ENCODE measurements at regions not wholly inside any gene's neighbourhood (a gene's known extent, or its start where the extent isn't known, plus 50 kb on each side); places are given as distances from the start of the nearest gene placed in this dataset.

DNA sequence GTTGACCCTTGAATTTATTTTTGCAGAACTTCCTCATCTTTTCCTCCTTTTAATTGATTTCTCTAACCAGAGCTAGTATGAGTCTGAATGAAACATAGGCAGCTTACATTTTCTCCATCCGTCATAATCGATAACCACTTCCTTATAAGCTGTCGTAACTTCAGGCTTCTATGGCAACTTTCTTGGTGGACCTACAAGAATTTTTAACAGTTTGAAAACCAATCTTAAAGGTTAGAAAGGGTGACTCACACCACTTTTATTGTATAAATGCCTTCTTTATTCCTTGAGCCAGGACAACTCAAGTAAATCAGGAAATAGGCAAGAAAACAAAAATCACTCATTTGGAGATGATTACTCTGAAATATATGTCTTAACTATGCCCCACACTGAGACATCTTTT, 105.7 kb upstream of the KL start:
- no peak for DNase-seq (ENCODE audit: low read depth in 2 of 2)

DNA sequence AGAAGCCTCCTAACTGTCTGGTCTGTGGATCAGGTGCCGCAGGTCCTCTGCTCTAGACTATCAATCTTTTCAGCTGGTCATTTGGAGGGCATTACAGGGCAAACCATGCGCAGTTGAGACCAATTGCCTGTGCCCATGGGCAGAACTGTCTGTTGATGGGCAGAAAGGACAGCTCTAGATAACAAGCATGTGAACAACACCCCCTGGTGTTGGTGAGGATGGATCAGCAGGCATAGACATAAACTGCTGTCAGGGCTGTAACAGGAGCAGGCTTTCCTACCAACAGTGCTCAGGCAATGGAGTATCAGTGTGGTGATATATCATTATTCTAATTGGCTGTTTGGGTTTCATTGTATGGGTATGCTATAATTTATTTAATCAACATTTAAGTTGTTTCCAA, 104.7 kb upstream of the KL start:
- DNase-seq (ENCODE audit: low read depth in 2 of 2), result no peak

DNA sequence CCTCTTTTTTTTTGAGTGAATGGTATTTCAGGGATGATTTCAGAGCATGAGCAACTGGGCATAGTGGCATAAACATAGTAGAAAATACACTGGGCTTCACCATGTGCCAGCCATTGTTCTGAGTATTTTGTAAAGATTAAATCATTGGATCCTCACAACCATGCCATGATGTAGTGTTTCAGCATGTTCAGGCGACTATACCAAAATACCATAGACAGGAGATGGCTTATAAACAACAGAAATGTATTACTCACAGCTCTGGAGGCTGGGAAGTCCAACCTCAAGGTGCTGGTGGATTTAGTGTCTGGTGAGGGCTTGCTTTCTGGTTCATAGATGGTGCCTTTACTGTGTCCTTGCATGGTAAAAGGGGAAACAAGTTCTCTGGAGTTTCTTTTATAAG, 101.5 kb upstream of the KL start:
- no peak for DNase-seq (ENCODE audit: low read depth in 2 of 2)

DNA sequence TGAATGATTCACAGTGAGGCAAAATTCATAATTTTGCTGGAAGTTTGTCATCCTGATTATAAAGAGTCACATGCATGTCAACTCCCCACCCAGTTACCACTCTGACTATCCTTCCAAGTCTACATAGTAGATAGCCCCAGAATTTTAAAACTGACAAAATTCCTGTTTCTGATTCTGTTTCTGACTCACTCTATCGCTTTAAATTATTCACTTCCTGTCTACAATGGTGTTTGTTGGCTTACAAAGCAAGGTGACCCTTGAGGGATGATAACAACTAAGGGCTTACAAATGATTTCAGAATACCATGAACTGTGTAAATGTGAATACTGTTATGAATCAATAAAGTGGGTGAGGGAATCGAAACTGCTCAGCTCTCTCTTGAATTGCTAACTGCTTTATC, 98.7 kb upstream of the KL start:
- DNase-seq (ENCODE audit: low read depth in 2 of 2), result no peak

DNA sequence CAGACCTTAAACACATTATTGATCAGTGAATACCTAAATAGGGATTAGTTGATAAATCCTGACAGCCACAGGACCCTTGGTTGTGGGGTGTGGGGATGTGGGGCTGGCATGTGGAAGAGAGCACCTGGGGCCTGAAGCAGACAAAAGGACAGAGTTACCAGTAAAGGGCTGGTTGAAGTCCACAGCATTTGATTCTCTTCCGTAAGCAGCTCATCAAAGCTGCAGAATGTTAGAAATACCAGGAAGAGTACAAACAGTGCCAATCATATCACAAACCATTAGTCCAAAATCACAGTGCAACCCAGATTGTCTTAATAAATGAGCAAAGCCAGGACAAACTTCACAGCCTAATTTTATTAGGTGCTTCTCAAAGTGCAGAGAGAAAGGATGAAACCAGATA, 92.5 kb upstream of the KL start:
- DNase-seq (ENCODE audit: low read depth in 2 of 2), result no peak

DNA sequence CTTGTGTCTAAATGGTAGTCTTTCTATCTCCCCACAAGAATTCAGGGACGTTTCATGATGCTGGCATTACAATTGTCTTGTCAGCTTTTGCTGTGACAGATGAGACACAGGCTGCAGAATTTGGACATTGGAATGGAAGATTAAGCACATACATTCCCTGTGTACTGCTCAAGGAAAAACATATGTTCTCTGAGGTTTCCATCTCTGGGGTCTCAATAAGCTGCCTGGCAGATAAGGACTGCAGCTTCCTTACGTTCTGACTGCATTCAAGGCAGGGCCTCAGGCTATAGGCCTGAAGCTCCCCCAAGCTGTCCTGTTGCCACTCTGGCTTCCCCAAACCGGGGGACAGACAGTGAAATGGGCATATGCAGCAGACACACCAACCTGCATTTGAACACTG, 91.3 kb upstream of the KL start:
- DNase-seq (ENCODE audit: low read depth in 2 of 2), result no peak

DNA sequence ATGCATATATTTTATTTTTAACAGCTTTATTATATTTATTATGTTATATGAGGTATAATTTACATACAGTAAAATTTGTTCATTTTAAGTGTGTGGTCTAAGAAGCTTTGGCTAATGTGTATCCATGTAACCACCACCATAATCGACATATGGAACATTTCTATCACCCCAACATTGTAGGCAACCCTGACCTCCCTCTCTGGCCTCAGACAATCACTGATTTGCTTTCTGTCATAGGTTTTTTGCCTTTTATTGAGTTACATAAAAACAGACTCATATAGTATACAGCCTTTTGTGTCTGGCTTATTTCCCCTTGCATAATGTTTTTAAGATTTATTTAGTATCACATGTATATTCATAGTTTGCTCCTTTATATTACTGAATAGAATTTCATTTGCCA, 90.7 kb upstream of the KL start:
- DNase-seq (ENCODE audit: low read depth in 2 of 2), result no peak

DNA sequence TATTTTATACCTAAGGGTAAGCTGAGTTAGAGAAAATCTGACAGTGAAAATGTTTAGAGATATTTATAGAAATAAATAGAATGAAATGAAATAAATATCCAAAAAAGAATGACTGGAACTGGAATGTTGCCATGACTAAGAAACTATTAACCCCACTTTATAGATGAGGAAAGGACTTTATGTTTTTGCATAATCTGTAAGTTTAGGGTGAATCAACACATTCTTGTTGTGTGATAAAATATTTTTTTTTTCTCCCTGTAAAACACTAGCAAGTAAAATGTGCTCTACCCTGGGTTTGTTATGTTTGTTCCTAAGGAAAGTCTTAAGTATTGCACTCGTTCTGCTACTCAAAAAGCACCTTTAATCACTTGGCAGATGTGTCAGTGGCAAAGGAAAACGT, 83.8 kb upstream of the KL start:
- no peak for DNase-seq (ENCODE audit: low read depth in 2 of 2)

DNA sequence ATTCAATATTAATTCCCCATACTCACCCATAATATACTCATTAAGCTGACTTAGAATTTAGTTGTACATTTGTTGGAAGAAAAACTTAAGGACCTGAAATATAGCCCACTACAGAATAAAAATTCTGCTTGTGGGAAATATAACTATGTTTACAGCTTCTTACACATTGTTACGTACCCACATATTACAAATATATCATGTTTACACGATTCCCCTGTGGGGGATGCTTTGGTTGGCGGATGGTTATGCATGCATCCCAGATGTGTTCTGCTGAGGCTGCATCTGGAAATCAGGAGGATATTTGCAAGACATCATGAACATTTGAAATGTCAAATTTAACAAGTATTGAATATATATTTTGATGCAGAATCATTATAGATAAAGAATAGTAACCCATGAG, 79.5 kb upstream of the KL start:
- DNase-seq (ENCODE audit: low read depth in 2 of 2), result no peak

DNA sequence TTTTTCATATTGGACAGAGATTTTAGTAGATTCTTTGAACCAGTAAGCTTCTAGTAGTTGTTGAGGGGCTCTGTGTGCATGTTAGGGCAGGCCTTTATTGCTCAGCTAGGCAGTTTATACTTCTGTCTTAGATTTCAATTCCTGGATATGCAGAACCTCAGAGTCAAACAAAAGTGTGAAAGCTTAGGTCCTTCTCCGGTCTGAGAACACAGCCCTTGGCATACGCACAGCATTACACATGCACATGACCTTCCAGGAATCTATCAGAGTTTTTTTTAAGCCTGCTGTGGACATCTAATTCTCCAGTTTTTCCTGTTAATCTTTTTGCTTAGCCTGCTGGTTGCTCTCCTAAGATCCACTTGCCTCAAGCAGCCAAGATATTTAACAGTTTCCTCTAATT, 77.9 kb upstream of the KL start:
- no peak for DNase-seq (ENCODE audit: low read depth in 2 of 2)

DNA sequence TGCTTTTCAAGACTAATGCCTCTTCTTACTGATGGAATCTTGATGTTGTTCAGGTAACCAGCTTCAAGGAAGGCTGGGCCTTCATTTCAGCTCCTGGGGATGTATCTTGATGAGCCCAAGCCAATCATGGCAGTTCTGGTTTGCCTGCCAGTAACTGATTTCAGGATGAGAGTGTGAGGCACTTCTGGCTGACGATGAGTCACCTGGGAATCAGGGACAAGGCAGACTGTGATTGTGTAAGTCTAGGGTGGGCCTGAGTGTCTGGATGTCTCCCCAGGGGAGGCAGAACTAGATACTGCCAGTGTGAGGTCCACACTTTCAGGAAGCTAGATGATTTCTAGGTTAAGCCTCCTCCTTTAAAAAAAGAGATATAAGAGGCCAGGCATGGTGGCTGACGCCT, 77.3 kb upstream of the KL start:
- no peak for DNase-seq (ENCODE audit: low read depth in 2 of 2)

DNA sequence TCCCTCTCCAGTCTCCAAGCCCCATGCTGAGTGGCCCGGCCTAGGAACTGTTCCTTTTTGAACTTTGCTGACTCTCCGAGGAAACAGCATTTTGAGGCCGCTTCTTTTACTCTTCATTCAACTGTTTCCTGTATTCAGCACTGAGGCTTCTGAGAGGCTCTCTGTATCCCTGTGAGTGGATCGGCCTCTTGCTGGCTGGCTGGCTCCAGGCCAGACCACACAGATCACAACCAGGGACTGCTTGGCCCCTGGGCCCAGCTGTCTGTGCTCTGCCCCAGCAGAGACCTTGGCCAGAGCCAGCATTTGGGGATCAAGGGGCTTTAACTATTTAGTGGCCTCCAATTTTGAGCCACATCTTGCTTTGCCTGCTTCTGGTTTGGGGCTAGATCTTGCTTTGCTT, 75.6 kb upstream of the KL start:
- DNase-seq (ENCODE audit: low read depth in 2 of 2), result no peak

DNA sequence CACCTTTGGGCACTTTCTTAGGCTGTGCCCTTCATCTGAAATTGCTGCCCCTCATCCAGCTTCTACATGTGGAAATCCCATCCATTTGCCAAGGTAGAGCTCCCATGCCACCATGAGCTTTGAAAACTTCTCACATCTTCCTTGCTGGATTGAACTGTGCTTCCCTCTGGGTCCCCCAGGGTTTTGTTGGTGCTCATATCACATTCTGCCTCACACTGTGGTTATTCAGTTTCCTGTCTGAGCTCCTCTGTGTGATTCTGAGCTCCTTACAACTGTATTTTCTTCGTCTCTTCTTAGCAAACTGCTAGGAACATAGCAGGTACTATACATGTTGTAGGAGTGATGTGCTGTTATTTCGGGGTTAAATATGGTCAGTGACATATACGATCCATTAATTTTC, 74.9 kb upstream of the KL start:
- DNase-seq (ENCODE audit: low read depth in 2 of 2), result no peak

DNA sequence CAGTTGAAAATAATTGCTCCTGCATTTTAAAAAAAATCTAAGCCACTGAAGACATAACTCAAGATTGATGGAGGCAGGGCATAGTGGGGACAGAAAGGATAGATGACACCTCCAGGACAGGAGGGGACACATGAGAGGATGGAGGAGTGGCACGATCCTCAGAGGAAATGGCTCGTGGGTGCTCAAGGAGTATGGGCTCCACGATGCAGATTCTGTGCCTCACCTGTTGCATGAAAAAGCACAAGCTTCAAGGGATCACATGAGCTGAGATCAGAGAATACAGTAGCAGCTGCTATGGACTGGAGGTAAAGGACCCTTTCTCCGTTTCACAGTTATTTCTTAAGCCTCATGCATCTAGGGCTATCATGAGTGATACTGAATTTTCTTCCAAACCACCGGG, 69.7 kb upstream of the KL start:
- no peak for DNase-seq (ENCODE audit: low read depth in 2 of 2)

DNA sequence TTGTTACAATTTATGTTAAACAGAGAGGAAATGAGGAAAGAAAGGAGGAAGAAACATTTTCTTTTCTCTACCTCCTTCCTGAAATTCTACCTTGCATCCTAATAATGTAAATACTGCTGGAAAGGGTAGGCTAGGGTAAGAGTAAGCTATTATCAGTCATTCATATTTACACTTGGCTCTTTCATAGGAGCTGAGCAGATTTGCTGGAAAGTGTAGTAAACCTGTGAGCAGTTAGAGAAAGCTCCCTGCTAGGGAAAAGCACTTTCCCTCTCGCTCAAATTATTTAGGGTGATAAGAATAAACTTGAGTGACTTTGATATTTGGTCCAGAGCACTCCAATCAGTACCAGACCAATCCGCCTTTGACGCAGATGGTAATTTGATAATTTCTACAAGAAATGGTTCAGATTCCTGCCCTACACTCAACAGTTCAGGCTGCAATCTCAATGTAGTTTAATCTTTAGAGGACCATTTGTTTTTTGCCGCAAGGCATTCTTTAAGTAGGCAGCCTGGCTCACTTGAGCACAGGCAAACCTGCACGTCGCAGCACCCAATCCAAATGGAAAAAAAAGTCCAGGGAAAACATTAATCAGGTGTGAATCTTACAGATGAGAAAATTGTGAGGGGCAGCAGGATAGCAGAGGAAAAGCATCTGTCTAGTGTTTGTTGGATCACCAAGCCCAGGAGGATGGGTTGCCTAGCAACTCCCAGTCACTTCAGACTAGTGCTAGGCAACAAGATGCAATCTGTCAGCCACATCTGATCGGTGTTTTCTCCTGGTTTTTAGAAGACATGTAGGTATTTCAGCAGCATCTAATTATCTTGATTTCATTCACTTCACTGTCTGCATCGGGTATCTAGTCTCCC, 68.6 kb upstream of the KL start:
- no peak for DNase-seq (ENCODE audit: low read depth in 2 of 2)

DNA sequence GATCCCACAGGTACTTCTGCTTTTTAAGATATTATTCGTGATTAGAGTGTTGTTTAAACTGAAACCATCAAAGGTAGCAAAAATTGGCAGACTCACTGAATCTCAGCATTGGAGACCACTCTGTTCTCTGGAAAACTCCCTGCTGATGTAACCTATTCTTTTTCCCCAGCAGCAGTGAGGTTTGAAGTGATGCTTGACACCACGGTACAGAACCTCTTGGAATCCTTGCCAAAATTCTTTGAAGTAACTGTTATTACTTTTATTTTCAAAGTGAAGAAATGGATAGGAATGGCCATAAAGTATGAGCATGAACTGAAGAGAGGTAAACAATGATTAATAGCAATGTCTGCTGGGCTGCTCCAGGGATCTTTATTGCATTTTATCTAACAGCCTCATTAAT, 66.4 kb upstream of the KL start:
- DNase-seq (ENCODE audit: low read depth in 2 of 2), result no peak

DNA sequence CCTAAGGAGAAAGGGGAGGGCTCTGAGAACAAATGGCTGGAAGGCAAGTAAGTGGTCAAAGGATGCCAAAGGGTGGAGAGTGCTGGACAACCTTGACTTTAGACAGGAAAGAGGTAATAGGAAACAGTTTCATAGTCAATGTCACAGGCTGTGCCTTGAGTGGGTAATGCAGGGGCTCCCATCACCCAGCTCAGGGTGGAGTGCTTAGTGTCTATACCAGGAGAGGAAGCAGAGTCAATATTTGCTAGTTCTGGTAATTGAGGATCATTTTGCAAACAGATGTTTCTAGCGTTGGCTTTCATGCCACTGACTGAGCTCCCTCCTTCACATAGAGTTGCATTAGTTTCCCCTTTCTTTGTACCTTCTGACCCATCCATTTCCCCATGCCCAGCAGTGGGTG, 64.6 kb upstream of the KL start:
- no peak for DNase-seq (ENCODE audit: low read depth in 2 of 2)

DNA sequence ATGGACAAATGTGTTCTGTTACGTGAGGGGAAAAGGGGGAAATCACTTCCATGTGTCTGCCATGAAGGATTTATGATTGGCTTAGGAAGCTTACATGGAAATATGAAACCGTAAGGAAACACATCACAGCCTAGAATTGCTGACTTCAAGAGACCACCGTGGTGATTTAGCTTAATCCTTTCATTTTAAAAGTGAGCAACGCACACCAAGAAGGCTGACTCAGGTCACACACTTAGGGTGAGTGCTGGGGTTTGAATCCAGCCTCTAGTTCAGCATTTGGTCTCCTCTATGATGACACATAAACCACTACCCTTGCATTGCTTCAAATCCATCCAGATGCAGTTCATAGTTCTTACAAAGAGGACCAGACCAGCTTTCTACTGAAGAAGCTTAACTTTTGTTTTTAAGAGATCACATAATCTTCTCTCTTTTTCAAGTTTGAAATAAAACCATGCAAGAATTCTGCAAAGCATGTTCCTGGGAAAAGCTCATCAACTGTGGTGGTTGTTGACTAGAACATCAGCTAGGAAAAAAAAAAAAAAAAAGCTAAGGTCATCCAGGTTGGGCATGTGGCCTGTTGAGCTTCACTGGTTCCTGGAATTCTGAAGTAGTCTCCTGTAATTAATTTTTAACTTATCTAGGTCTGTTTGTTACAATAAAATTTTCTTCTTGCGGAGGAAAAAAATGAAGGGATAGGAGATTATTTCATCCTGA, 60.2 kb upstream of the KL start:
- no peak for DNase-seq (ENCODE audit: low read depth in 2 of 2)

DNA sequence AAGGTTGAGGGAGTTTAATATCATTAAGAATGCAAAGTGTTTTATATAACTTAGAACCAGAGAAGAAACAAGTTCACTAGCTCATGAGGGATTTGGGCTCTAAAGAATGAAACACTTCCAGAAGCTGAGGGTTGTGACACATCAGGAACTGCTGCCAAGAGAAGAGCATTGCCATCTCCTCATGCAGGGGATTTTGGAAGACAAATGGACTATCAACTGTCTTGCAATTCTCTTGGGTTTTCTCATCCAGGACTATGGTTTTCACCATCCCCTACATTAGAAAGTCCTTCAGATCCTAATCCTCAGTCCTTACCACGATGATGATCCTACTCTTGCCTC, 59.7 kb upstream of the KL start:
- no peak for DNase-seq (ENCODE audit: low read depth in 2 of 2)

DNA sequence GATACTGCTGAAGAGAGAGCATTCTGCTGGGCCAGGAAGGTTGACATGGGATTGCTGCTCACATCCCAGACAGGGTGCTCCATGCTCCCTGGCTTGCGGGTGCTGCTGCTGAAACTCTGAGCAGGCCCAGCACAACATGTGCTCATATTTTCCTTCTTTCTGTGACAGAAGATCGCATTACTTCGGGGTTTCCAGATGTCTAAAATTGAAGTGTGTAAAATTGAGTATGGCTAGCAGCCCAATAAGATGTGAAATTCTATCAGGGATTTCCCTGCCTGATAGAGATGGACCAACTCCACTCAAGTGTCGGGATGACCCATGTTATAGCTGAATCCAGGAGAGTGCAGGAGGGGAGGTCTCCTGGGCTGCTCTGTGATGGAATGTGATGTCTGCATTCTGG, 55.6 kb upstream of the KL start:
- DNase-seq (ENCODE audit: low read depth in 2 of 2), result no peak

DNA sequence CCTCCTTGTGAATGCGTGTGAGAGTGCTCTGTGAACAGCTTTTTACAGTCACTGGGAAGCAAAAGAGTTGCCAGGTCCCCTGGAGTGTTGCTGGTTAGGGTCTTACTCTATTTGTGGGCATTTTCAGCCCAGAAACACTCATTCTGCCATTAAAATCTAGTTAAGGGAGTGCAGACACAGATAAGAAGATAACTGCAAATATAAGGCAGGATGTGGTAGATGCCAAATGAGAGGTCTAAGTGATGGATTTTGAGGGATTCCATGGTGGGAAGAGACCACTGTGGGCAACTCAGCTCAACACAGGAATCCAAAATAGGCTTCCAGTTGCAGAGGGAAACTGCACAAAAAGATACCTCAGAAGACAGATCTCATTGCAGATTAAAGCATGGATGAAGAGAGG, 54.5 kb upstream of the KL start:
- DNase-seq (ENCODE audit: low read depth in 2 of 2), result no peak

DNA sequence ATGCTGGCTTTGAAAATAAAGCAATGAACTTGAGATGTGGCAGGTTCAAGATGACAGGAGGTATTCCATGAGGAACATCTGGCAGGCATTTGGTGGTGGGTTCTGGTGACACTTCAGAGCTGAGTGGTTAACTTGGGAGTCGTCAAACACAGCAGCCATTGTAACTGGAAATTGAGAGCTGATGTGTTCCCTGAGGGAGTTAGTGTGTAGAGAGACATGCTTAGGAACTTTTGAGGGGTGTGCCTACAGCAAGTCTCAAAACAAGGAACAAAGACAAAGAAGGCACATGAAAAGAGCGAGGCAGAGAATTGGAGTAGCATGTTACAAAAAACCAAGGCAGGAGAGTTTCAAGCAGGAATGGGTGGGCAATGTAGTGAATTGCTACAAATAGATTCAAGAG, 53.9 kb upstream of the KL start:
- DNase-seq (ENCODE audit: low read depth in 2 of 2), result no peak

DNA sequence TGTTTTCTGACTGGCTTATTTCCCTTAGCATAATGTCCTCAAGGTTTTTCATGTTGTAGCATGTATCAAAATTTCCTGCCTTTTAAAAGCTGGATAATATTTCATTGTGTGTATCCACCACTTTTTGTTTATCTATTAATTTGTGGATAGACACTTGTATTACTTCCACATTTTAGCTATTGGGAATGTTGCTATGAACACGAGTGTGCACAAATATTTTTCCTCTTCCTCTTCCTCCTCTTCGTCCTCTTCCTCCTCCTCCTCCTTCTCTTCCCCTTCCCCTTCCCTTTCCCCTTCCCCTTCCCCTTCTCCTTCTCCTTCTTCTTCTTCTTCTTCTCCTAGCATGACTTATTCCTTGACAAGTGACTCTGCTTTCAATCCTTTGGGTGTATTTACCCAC, 51.2 kb upstream of the KL start:
- DNase-seq (ENCODE audit: low read depth in 2 of 2), result no peak
